GM18868 (cell line): ENCODE measurements at regions not wholly inside any gene's neighbourhood (a gene's known extent, or its start where the extent isn't known, plus 50 kb on each side); places are given as distances from the start of the nearest gene placed in this dataset.

Experiments used
- ATAC-seq: cut with Tn5 transposase; IDR thresholded peaks from one replicate; pipeline ENCODE4 v1.9.1; 2021; ENCODE audit warnings: mild to moderate bottlenecking, moderate library complexity; ENCODE audit not compliant: unreplicated experiment

DNA sequence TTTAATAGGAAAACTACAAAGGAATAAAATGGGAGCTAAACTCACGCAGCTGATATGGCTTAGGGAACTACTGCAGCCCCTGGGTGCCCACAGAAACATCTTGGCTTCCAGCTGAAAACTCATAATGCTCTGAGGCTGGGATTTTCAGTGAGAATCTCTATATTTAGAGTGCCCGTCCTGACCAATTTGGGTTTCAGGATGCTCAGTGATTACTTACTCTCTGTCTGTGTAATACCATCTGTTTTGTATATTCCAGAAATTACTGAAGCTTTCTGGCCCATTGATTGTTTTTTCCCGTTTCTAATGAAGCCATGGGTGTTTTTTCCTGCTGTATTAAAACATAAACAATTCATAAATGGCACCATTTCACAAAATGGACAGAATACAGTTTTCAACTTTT lies 50.6 kb upstream of the ZNF385D start:
- ATAC-seq: no peak

GRCh38 chr3:21803604-21804003 lies 52.6 kb upstream of the ZNF385D start:
- ATAC-seq: no peak

GRCh38 chr3:21804330-21804729 lies 53.3 kb upstream of the ZNF385D start:
- no peak for ATAC-seq

GRCh38 chr3:21806733-21807132 lies 55.7 kb upstream of the ZNF385D start:
- ATAC-seq: no peak

DNA sequence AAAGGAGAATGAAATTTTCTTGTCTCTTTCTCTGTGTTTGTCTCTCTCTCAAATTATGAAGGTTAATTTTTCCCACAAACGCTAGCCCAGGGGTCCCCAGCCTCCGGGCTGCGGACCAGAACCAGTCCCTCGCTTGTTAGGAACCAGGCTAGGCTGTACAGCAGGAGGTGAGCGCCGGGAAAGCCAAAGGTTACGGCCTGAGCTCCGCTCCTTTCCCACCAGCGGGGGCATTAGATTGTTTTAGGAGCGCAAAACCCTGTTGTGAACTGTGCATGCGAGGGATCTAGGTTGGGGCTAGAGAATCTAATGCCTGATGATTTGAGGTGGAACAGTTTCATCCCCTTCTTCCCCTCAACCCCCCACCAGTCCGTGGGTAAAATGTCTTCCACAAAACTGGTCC lies 74.7 kb upstream of the ZNF385D start:
- ATAC-seq: no peak

- no peak for ATAC-seq
Observed at GRCh38 chr3:21826416-21826815, 75.4 kb upstream of the ZNF385D start.

GRCh38 chr3:21830541-21830940 lies 79.5 kb upstream of the ZNF385D start:
- no peak for ATAC-seq

- ATAC-seq: no peak
Observed at GRCh38 chr3:21835264-21835663, 84.3 kb upstream of the ZNF385D start.

GRCh38 chr3:21836227-21836626 lies 85.2 kb upstream of the ZNF385D start:
- no peak for ATAC-seq

- no peak for ATAC-seq
Observed at GRCh38 chr3:21839176-21839575, 88.2 kb upstream of the ZNF385D start.

- no peak for ATAC-seq
Observed at GRCh38 chr3:21839592-21839991, 88.6 kb upstream of the ZNF385D start.

DNA sequence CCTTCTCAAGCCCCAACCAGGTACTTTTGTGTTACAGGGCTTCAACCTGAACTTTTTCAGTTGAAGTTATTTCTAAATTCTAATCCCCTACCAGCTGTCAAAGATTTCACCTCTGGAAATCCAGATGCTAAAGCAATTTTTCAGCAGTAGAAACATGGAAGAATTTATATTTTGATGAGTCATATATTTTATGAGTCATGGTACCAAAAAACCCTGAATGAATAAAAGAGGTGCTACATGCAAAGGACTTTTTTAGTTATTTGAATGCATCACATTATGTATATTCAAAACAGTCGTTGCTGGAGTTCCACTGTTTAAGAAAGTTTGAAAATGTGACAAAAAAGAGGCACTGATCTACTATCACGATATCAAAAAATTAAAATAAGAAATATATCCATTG lies 96.0 kb upstream of the ZNF385D start:
- no peak for ATAC-seq

DNA sequence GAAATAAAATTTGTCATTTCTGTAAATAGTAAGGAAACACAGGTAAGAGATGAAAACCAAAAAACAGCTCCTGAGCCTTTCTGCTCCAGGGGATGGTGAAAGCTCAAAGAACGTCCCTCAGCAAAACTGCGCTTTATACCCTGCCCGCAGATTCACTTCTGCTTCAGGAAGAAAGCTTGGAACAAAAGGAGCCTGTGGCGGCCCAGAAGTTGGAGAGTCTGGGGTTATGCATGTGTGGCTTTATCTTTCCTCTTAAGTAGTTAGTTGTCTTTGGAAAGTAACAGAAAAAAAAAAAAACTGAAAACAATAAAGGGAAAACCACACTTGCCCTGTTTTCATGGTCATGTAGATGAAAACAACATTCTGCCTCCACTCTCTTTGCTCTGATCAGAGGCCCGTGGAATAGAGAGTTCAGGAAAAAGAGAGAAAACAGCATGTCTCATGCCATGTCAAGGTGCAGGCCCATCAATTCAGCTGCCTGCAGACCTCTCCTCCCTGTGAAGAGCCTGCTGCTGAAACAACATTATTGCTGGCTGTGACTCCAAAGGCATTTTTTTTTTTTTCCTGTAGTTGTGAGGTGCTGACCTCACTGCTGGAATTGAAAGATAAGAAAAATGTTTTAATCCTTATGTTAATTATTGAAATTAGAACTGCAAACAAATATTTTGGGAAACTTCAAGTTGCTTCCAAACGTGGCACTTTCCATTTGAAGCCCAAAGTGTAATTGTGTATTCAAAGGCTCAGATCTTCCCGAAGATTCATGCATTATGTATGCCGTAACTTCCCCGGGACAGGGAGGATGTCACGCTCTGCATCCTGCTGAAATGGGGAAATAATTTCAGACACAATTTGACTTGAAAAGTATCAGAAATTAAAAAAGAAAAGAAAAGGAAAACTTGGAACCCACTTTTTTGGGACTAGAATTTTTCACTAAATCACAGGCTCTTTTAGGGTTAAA lies 108.4 kb upstream of the ZNF385D start:
- ATAC-seq: no peak

DNA sequence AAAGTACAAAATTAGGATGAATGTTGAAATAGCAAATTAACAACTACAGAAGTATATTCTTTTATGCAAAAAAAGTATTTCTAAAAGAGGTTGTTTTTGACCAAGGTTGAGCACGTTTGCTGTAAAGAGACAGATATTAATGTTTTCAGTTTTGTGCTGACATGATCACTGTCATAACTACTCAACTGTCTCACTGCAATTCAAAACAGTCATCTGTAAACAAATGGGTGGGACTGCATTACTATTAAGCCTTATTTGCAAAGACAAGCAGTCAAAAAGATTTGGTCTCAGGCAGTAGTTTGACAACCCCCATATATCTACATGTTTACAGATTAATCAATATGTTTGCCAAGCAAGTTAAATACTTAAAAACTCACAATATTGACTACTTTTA lies 109.1 kb upstream of the ZNF385D start:
- ATAC-seq: no peak

- ATAC-seq: no peak
Observed at GRCh38 chr3:21860657-21861056, 109.6 kb upstream of the ZNF385D start.

DNA sequence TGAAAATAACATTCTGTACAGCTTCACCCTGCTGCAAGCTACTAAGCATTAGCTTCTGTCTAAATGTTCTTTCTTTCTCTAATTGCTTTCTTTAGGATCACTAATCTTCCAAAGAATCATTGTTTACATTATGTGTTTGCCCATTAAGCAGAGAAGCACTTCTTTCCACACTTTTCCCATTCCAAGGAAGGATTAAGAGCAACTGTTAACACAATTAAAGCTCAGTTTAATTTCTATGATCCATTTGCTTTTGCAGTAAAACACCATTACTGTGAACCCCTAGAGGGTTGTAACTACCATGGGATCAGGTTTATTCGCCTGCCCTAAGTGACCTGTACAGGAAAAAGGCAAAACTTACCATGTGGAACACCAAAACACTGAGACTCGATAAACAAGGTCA lies 125.8 kb upstream of the ZNF385D start:
- no peak for ATAC-seq

GRCh38 chr3:21877214-21877754 lies 126.3 kb upstream of the ZNF385D start:
- ATAC-seq: no peak

DNA sequence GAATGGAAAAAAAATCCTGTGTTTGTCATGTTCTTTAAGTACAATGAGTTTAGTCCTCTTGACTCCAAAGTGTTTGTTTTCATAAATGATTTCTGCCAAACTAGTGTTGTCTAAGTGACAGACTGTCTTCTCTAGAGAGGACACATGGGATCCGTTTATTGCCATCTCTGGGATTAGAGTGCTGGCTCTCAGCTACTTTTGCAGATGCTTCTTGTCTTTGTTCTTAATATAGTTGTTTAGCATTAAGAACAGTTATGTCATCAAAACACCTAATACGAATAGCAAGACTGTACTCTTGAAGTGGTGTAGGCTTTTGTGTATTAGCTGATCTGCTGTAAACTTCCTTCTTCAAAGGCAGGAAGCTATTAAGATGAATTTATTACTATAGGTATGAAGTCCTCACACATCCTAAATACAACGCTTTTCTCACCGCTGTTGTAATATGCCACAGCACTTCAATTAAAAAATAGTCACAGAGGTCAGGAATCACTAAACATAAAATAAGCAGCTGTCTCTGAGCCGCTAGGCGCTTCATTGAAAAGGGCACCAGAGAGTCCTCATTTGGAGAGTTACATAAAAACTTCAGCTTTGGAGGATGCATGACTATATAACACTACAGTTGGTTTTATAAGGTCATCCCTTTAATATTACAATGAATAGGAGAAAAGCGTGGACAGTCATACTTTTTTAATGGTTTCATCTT lies 128.3 kb upstream of the ZNF385D start:
- ATAC-seq: no peak

- no peak for ATAC-seq
Observed at GRCh38 chr3:21888656-21889055, 137.6 kb upstream of the ZNF385D start.

GRCh38 chr3:21889166-21889565 lies 138.2 kb upstream of the ZNF385D start:
- ATAC-seq: no peak

- ATAC-seq: no peak
Observed at GRCh38 chr3:21892104-21892503, 141.1 kb upstream of the ZNF385D start.

GRCh38 chr3:21893242-21893641 lies 142.2 kb upstream of the ZNF385D start:
- no peak for ATAC-seq
